ENCODE measurements at regions not wholly inside any gene's neighbourhood (a gene's known extent, or its start where the extent isn't known, plus 50 kb on each side); places are given as distances from the start of the nearest gene placed in this dataset.

GRCh38 chr10:100684688-100685235, 60.6 kb upstream of the PAX2 start:
- TF ChIP-seq CTCF (IDR thresholded peaks at IDR 0.05), result no peak
- TF ChIP-seq POLR2A (IDR thresholded peaks at IDR 0.05), result no peak
